Ishikawa (cell line): ENCODE measurements at regions not wholly inside any gene's neighbourhood (a gene's known extent, or its start where the extent isn't known, plus 50 kb on each side); places are given as distances from the start of the nearest gene placed in this dataset.

Experiments
- CREB1 ChIP-seq: IDR thresholded peaks from 2 replicates; pipeline ENCODE4 v1.6.1; 2012; ENCODE audit warnings: low read depth
- EGR1 ChIP-seq: IDR thresholded peaks from 2 replicates; pipeline ENCODE4 v1.6.1; 2012

DNA sequence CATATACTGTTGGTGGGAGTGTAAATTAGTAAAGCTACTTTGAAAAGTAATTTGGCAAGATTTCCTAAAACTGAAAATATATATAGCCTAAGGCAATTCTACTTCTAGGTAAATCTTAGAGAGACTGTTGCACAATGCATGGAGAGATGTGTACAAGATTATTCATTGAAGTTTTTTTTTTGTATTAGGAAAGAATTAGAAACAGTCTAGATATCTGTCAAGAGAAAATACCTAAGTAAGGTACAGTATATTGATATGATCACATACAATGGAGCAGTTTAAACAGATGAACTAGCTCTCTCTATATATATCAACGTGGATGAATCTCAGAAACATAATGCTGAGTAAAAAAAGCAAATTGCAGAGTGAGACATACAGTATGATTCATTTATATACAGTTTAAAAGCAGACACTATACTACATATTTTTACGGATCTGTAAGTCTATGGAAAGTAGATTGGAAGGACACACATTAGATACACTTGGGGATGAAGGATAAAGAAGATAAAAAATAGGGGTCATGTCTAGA lies 59.3 kb upstream of the ACVR1 start:
- TF ChIP-seq EGR1 (no peak), CREB1 (no peak)
